GM18511 (cell line): ENCODE measurements at regions not wholly inside any gene's neighbourhood (a gene's known extent, or its start where the extent isn't known, plus 50 kb on each side); places are given as distances from the start of the nearest gene placed in this dataset.

Source experiments
- ATAC-seq: cut with Tn5 transposase; IDR thresholded peaks from one replicate; pipeline ENCODE4 v1.9.1; 2021; ENCODE audit warnings: mild to moderate bottlenecking, moderate library complexity; ENCODE audit not compliant: unreplicated experiment

DNA sequence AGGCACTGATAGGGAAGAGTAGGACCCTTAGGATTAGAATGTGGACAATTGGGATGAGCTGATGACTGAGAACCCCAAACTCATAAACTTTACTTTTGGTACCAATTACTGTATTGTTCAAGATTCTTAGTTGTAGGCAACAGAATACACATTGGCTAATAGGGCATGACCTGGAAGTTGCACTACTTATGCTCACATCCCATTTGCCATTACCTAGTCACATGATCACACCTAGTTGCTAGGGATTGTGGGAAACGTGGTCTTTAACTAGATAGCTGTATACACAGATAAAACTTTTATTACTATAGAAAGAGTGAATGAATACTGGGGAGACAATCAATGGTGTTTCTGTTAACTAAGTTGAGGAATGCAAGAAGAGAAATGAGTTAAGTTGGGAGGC lies 113.4 kb upstream of the AKIRIN2 start:
- no peak for ATAC-seq

DNA sequence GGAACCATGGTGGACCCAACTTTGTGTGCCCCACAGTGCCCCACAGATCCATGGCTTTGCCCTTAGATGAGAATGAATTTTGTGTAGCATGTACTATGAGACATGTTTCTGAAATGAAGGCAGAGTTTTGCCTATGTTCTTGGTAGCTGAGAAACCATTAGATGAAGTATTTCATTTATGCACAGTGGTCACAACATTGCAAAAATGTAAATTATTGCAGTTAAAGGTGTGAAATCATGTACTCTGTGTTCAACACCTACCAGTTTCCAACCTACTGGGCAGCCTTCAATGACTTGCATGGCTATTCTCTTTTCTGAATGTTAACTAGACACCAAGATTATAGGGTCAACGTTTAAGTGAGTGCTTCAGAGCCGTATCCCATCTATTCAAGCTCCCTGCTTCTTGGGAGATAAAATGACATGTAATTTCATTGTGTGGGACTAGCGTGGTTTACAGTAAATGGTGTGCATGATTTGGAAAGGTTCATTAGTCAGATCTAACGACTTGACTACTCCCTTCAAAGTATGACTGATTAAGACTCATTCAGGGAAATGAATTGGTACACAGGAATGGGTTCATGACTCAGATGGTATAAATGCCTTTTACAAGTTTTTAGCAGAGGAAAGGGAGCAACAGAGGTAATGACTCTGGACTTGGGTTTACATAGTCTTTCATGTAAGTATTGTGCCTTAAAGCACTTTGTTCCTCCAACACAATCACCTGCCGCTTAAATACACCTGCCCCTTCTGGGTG lies 106.1 kb upstream of the AKIRIN2 start:
- ATAC-seq, result no peak

DNA sequence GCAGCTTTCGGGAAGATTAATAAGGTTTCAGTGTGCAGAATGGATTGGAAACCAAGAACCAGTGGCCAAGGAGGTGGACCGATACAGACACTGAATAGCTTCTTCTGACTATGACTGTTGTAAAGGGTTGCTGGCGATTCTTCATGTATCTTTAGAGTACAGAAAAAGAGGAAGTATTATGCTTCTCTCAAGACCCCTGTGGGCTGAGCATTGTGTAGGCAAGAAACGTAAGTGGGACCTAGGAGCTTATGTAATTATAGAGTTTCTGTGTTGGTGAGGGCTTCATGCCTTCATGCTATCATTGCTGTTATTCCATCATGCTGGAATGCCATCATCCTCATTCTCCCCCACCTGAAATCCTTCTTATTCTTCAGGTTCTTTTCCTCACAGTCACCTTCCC lies 105.4 kb upstream of the AKIRIN2 start:
- ATAC-seq, result peak; percentile 91

DNA sequence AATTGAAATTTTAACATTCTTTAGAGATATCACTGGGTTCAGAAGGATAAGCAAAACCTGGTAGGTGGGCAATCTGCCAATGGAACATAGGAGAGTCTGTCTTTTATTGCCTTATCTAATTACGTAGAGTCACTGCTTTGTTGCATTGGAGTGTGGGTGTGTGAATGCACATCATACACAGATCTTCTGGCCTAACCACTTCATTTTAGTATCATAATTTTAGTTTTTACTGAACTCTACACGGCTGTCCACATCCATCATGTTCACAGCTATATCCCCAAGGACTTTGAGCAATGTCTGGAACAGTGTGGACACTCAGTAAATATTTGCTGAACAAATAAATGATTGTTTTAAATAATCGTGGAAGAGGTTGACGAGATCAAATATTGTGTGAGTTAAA lies 104.6 kb upstream of the AKIRIN2 start:
- ATAC-seq, result no peak

DNA sequence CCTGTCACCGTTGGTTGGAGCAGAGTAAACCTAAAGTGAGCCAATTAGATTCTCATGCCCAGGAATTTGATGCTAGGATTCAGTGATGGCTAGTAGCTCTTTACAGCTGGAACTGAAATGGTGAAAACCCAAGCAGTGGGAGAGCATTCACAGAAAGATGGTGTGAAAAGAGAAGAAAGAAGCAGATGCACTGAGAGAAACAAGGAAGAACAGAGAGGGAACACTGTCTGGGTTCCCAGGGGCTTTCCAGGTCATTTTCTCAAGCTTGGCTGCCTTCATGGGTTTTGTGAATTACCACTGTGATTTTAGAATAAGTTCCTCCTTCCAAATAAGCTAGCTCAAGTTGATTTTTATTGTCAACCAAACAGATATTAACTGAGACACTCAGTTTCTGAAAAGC lies 104.1 kb upstream of the AKIRIN2 start:
- ATAC-seq, result no peak

DNA sequence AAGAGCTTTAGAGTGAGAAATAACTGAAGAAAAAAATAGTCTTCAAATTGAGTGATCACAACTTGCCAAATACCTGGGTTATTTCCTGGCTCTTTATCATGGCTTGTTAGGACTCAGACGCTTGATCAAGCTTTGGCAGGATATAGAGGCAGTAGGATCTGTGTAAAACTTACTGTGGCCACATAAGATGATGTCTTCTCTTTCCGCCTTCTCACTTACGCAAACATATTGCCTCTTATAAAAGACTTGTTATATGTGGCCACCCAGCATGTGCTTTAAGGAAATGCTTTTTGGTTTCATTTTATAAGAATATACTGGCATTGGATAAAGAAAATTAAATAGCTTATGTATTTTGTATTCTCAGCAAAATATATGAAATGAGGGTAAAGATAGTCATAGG lies 101.8 kb upstream of the AKIRIN2 start:
- ATAC-seq, result no peak

DNA sequence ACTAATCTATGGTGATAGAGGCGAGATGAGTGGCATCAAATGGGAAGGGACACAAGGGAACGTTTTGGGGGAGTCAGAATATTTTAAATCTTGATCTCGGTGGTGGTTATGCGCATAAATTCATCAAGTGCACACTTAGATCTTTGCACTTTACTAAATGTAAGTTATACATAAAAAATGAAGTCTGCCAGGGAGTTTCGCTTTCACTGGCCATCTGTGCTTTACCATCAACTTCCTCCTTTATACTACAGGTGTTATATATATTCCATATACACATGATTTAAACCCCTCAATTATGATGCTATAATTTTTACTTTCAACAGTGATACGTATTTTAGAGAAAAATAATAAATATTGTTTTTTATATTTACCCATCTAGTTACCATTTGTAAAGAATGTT lies 97.6 kb upstream of the AKIRIN2 start:
- peak; percentile 45 for ATAC-seq

DNA sequence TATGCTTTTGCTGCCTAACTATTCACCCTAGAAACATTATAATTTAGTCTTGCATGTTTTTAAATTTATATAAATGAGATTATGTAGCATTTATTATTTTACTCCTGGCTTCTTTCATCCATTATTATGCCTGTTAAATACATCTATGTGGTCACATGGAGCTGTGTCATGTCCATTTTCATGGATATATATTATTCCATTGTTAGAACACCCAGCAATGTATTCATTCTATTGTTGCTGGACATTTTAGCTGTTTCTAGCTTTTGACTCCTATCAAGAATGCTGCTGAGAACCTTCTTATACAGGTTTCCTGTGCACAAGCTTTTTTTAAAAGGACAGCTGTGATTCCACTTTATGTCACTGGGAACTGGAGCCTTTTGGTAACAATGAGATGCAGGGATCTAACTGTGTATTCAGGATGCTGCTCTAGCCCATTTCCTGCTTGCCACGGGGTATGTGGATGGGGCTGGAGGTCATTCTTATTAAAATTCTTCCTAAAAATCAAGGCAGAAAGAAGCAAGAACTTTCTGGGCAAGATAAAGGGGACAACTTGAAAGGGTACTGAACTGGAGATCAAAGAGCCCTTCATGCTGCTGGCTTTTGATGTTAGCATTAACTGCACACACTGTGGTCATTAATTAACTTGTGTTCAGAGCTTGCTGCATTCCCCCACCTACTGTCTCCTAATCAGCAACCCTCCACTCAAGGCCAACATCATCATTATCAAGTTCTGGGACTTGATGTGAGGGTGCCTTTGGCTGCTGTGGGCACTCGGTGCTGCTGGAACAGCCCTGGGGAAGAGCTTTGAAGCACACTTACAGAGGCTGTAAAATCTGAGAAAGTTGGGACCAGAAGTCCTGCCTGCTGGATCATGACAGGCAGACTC lies 96.6 kb upstream of the AKIRIN2 start:
- ATAC-seq, result no peak

DNA sequence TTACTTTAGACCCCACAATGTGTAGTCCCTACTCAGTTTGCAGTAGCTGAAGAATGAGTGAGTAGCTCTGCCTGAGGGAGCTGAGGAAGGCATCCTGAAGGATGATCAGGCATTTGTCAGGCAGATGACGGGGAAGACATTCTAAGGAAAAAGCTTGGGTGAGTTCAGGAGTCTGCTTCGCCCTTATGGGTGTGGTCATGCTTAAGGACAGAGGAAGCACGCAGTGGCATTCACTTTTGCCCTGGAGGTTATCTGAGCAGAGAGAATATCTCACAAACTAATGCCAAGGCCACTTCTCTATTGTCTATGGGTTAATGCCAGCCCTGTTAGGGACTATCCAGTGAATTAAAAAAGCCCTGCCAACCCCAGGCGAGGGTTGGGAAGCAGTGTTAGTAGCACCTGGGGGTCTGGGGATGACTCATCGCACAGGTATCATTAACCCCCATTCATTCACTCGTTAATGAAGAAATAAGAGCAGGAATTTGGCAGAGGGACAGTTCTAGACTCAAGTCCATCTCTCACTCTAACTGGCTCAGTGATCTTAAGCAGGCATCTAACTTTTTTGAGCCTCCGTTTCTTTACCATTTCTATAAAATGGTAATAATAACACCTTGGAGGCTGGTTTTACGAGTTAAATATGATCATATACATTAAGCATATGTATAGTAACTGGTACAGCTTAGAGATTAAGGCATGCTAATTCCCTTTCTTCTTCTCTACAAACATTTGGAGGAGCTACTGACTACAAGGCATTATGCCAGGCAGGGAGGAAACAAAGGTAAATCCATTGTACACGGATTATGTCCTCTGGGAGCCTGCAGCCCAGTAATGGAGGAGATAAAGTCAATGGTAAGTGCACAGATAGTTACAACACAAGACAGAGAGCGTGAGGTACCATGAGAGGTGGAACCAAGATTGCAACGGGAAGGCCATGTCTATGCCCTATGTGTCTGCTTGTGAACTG lies 93.2 kb upstream of the AKIRIN2 start:
- no peak for ATAC-seq

DNA sequence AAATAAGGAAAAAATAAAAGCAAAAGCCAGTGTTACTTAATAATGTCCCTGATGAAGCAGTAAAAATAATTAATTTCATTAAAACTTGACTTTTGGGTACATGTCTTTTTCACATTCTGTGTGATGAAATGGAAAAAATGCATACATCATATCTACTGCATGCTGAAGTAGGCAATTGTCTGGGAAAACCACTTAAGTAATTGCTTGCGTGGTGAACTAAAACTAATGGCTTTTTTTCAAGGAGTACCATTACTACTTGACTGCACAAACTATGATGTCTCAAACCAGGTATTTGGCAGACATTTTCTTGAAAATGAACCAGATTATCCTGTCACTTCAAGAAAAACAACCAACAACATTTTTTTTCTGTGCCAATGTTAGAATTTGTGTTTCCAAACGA lies 91.3 kb upstream of the AKIRIN2 start:
- ATAC-seq, result no peak

DNA sequence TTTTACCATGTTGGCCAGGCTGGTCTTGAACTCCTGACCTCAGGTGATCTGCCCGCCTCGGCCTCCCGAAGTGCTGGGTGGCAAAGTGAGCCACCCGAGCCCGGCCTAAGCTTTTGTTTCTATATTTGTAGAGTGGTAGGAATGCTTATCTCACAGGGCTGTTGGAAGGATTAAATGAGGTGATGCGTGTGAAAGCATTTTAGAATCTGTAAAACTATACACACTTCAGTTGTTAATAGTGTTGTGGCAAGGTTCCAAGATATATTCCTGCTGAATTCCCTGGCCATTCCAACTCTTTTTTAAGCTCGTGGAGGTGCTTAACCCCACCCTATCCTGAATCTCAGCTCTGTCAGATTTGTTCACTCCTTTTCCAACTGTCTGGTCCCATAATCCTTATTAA lies 89.9 kb upstream of the AKIRIN2 start:
- ATAC-seq, result no peak

DNA sequence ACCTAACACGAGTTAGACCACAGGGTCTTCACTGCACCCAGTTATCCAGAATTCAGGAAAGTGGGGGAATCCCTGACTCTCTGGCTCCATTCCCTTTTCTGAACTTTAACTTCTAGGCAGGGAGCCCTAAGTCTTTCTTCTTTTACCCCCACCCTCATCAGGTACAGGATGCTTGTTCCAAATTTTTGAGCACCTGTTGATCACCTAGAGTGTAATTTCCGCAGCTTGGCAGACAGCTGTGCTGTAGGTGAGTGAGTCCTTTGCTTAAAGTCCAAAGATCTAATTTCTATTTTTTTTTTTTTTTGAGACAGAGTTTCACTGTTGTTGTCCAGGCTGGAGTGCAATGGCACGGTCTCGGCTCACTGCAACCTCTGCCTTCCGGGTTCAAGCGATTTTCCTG lies 89.5 kb upstream of the AKIRIN2 start:
- ATAC-seq, result no peak

DNA sequence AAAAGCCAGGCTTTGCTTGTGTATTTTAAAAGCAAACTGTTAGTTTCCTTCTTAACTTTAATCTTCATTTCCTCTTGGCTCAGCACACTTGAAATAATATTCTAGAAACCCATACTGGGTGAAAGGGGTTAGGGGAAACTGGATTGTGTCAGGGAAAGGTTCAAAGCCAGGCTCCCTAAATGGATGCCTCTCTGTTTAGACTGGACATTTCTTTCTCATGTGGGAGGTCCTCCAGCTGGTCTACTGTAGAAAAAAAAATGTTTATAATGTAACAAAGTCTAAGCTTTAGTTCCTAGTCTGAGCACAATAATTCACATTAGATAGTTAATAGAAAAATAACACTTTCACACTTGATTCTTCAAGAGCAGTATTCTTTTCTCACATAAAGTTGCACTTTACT lies 89.0 kb upstream of the AKIRIN2 start:
- ATAC-seq, result no peak

DNA sequence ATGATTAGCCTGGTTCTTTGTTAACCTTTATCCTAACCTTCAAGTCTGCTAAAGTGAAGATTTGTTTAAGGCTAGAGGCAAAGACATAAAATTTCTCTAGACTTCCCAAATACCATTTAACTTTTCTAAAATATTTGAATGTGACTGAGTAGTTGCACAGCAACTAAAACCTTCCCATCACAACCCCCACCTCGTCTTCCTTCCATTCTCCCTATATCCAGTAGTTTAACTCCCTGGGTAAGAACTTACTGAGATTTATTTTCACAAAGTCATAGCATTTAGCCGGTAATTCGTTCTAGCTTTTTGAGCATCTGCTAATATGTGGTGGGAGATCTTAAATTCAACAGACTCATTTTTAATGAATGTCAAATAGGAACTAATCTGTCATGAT lies 87.9 kb upstream of the AKIRIN2 start:
- ATAC-seq, result no peak

DNA sequence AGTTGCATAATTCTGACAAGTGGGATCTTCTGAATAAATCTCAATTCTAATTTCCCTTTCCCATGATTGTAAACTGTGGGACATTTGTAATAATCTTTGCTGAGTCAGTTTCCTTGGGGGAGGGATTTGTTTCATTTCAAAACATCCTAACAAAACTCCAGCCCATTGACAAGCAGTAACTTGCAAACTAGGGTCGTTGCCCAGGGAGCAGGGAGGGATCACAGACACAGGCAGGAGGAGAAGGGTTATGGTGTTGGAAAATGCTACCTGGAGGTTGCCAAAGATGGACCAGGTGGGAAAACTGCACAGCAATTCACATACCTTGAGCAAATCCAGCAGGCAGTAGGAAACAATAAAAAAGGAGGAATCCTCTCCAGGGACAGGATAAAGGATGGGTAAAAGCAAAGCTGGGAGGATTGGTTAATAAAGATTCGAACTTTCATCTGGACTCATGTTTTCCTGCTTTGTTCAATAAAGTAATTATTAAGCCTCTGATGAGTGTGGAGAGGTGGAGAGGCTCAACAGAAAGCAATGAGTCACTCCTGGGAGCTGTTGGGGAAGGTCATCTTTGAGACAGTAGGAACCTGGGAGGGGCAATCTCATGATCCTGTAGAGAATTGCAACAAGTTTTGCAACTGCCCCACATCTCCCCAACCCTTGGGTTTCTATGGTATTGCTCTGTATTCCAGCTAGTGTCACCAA lies 87.3 kb upstream of the AKIRIN2 start:
- ATAC-seq, result no peak

DNA sequence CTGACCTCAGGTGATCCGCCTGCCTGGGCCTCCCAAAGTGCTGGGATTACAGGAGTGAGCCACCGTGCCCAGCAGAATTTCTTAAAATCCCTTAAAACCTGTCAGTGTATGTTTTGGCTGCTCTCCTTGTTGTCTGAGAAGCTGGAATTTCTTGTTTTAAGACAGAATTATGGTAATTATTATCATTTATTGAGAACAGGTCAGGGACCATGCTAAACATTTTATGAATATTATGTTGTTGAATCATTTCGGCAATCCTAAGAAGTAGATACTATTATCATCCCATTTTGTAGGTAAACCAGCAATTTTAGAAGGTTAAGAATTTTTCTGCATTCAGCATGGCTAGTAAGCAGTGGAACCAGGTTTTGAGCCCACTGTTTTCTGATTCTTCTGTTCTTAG lies 86.1 kb upstream of the AKIRIN2 start:
- ATAC-seq, result no peak

DNA sequence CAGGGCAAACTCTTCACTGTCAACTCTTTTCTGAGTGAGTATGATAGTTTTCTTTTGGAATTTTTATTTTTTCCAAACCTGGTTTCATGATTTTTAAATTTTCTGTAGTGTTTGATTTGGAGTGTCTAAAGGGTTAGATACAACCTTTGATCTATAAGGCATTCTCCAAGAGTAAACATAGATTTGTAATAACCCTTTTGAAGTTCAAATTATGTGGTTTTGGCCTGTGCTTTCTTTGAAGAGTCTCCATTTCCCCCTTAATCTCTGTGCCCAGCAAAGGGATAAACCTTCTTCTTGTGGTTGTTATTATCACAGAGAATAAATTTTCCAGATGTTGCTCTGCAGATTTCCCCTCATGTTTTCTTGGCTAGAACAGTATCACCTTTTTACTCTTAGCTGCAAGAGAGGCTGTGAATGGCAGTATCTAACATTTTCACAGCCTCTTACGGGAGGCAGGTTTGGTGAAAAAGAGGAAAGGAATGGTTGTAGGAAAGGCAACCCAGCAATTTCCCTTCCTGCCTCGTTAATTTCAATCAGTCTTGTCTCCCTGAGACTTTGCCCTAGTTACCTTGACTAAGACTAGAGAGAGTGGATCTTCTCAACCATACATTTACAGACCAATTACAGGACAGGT lies 83.3 kb upstream of the AKIRIN2 start:
- ATAC-seq, result no peak

DNA sequence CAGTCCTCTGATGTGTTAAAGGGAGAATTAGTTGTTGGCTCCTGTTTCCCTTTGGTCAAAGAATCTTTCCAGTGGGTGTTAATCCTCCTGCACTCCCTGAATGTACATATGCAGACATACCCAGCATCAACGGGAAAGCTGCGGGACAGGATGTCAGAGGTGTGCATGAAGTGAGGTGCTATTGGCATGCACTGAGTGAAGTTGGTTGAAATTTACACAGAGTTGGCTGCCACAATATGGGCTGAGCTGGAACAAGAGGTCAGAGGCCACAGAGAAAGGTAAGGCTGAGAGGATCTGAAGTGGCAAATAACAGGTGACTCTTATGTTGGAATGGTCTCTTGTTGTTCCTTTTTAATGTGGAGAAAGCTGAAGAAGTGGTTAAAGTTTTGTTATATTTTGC lies 82.7 kb upstream of the AKIRIN2 start:
- ATAC-seq, result no peak

DNA sequence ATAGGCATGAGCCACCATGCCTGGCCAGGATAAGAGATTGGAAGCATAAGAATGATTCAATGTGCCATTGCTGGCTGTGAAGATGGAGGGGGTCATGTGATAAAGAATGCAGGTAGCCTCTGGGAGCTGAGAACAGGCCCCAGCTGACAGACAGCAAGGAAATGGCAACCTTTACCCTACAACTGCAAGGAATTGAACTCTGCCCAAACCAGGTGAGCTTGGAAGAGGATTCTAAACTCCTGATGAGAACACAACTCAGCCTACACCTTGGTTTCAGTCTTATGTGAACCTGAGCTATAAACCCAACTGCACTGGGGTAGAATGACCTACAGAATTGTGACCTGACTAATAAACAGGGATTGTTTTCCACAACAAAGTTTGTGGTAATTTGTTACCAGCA lies 82.0 kb upstream of the AKIRIN2 start:
- no peak for ATAC-seq

DNA sequence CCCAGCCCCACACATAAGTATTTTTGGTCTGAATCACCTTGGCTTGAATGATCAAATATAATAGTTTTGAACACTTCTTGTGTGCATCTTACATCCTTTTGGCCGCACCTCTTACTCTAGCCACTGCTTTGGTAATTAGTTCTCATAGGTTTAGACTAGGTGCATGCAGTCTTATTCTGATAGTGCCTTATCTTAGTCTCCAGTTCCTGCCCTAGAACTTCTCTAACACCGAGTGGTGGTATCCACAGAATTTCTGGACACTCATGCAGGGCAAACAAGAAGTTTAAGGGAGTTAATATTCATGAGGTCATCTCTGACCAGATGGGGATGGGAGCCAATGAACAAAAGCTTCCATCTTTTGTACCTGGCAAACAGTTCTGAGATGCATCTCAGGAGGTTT lies 77.5 kb upstream of the AKIRIN2 start:
- ATAC-seq, result no peak
